Activated CD4-positive, alpha-beta T cell treated with anti-CD3 and anti-CD28 coated beads for 36 hours (primary cell): ENCODE measurements at regions not wholly inside any gene's neighbourhood (a gene's known extent, or its start where the extent isn't known, plus 50 kb on each side); places are given as distances from the start of the nearest gene placed in this dataset.

Source experiments
- ATAC-seq: fragments of 200-7000 bp; cut with Tn5 transposase; one replicate; pipeline ENCODE4 v1.10.0; 2021; ENCODE audit warnings: mild to moderate bottlenecking, moderate library complexity
- CTCF ChIA-PET: fragments of 350-600 bp; sonication (Branson Sonifier 250); formaldehyde crosslinking; loops from one replicate; lab custom pipeline; 2021; ENCODE audit warnings: antibody characterized with exemption; lab: Charles Lee
- POLR2A ChIA-PET: fragments of 350-600 bp; sonication (Branson Sonifier 250); formaldehyde crosslinking; loops from one replicate; lab custom pipeline; 2021; ENCODE audit warnings: antibody characterized with exemption, inconsistent platforms; lab: Charles Lee
- DNase-seq: peaks from one replicate; pipeline ENCODE4 v3.0.0-alpha.2; 2020
- H3K27ac Mint-ChIP-seq: one replicate; pipeline ENCODE4 v1.8.0; 2021; ENCODE audit warnings: mixed read lengths
- H3K27me3 Mint-ChIP-seq: one replicate; pipeline ENCODE4 v1.8.0; 2021; ENCODE audit warnings: mixed read lengths
- H3K36me3 Mint-ChIP-seq: one replicate; pipeline ENCODE4 v1.8.0; 2021; ENCODE audit warnings: low read depth, mixed read lengths
- H3K4me1 Mint-ChIP-seq: one replicate; pipeline ENCODE4 v1.8.0; 2021; ENCODE audit warnings: mixed read lengths
- H3K4me3 Mint-ChIP-seq: one replicate; pipeline ENCODE4 v1.8.0; 2021; ENCODE audit warnings: mild to moderate bottlenecking, moderate library complexity, mixed read lengths
- H3K9me3 Mint-ChIP-seq: one replicate; pipeline ENCODE4 v1.8.0; 2021; ENCODE audit warnings: low read depth, mixed read lengths
- intact Hi-C, 2 experiments: fragments of 100-400 bp; cut with DNase I in 1 of 2; cut with micrococcal nuclease in 1 of 2; formaldehyde crosslinking; loops; one replicate each; pipeline versions ENCODE4 v1.14.2 to v1.15.1; 2022 to 2024; cut with DNase I, micrococcal nuclease

GRCh38 chr13:80584785-80585184, 243.9 kb upstream of the SPRY2 start:
- CTCF ChIA-PET = no interaction called here
- H3K9me3 Mint-ChIP-seq = peaks cover 4% of the 10 kb centered on the region
- intact Hi-C loops = no loop called here

DNA sequence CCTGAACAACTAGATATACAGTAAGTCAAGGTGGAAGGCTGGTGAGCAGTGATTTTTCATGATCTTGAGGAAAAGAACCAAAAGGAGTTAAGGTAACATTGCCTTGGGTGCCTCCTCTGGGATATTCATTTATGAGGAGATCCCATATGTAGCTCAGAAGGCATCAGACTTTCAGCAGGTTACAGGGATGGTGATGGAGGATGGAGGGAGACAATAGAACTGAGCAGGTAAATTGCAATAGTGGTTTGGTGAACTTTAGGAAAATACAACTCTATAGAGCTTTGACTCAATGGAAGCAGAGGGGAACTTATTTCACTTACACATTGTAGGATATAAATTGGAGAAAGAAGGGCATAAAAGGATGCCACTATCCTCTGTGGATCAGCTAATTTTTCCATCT, 243.4 kb upstream of the SPRY2 start:
- intact Hi-C loops = no loop called here
- Mint-ChIP-seq H3K4me3 (no peak overlapping the region), H3K9me3 (peaks cover 4% of the 10 kb centered on the region), H3K36me3 (no peaks in the 10 kb centered on the region), H3K27me3 (no peaks in the 10 kb centered on the region), H3K4me1 (no peaks in the 10 kb centered on the region), H3K27ac (no peak overlapping the region)
- DNase-seq (no peak), ATAC-seq (no peak)
- ChIA-PET CTCF (no interaction called here), POLR2A (no interaction called here)

More at GRCh38 chr13:80584785-80585184, 243.9 kb upstream of the SPRY2 start:
- ATAC-seq = no peak
- no peaks in the 10 kb centered on the region for H3K4me1 Mint-ChIP-seq
- no peak for DNase-seq
- POLR2A ChIA-PET = no interaction called here
- H3K27me3 Mint-ChIP-seq = no peaks in the 10 kb centered on the region
- H3K4me3 Mint-ChIP-seq = no peak overlapping the region
- no peak overlapping the region for H3K27ac Mint-ChIP-seq
- H3K36me3 Mint-ChIP-seq = no peaks in the 10 kb centered on the region

DNA sequence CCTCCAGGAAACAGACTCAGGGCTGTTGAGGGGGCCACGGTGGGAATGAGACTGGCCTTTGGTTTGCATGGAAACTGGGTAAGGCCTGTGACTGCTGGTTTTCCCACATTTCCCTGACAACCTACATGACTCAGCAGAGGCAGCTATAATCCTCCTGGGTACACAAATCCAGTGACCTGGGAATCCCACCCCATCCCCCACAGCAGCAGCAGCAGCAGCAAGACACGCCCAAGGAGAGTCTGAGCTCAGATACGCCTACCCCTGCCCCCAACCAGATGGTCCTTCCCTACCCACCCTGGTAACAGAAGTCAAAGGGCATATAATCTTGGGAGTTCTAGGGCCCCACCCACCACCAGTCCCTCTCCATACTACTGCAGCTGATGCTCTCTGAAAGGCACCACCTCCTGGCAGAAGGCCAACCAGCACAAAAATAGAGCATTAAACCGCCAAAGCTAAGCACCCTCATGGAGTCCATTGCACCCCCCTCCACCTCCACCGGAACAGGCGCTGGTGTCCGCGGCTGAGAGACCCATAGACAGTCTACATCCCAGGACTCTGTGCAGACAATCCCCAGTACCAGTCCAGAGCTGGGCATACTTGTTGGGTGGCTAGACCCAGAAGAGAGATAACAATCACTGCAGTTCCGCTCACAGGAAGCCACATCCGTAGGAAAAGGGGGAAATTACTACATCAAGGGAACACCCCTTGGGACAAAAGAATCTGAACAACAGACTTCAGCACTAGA, 237.2 kb upstream of the SPRY2 start:
- Mint-ChIP-seq H3K36me3 (no peaks in the 10 kb centered on the region), H3K4me1 (no peaks in the 10 kb centered on the region), H3K4me3 (no peak overlapping the region), H3K27ac (no peak overlapping the region), H3K27me3 (no peaks in the 10 kb centered on the region), H3K9me3 (peaks cover 6% of the 10 kb centered on the region)
- DNase-seq (no peak), ATAC-seq (no peak)
- intact Hi-C loops = no loop called here
- CTCF ChIA-PET = interaction anchor here (0.6 kb wide), 1 partner anchor 434 kb away, joined by 3 read pairs; no protein-coding TSS in a partner anchor
- POLR2A ChIA-PET = no interaction called here

- DNase-seq (no peak), ATAC-seq (no peak)
- Mint-ChIP-seq H3K4me1 (no peaks in the 10 kb centered on the region), H3K4me3 (no peak overlapping the region), H3K9me3 (peaks cover 2% of the 10 kb centered on the region), H3K36me3 (no peaks in the 10 kb centered on the region), H3K27me3 (no peaks in the 10 kb centered on the region), H3K27ac (no peak overlapping the region)
- intact Hi-C loops = no loop called here
- POLR2A ChIA-PET = no interaction called here
- CTCF ChIA-PET = interaction anchor here (0.6 kb wide), 1 partner anchor 433 kb away, joined by 3 read pairs; no protein-coding TSS in a partner anchor
These were observed 236.4 kb upstream of the SPRY2 start for GRCh38 chr13:80577285-80577684.

DNA sequence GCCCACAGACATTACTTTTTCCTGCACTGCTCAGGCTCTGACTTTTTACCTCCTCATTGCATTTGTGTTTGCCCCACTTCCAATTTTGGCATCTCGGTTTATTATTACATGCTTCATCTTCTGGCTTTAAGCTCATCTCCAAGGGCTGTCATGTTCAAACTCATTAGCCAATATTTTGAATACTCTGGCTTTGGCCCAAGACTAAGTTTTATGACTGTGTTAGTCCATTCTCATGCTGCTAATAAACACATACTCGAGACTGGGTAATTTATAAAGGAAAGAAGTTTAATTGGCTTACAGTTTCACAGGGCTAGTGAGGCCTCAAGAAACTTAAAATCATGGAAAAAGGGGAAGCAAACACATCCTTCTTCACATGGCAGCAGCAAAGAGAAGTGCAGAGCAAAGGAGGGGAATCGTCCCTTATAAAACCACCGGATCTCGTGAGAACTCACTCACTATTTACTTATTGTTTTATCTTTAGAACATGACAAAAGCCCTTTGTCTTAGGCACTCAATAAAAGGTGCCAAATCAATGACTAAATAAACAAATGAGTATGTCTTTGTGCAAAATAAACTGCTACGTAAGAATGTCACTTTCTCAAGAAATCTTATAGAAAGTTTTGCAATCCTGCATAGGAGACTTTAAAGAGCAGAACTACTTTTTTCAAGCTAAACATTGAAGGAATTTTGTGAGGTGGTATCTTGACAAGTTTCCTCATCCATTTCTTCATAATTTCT, 233.4 kb upstream of the SPRY2 start:
- ChIA-PET POLR2A (no interaction called here), CTCF (no interaction called here)
- H3K4me3 Mint-ChIP-seq = no peak overlapping the region
- intact Hi-C loops = no loop called here
- no peak for DNase-seq
- no peaks in the 10 kb centered on the region for H3K36me3 Mint-ChIP-seq
- H3K9me3 Mint-ChIP-seq = peaks cover 2% of the 10 kb centered on the region
- H3K27me3 Mint-ChIP-seq = no peaks in the 10 kb centered on the region
- no peaks in the 10 kb centered on the region for H3K4me1 Mint-ChIP-seq
- ATAC-seq = no peak
- H3K27ac Mint-ChIP-seq = no peak overlapping the region

DNA sequence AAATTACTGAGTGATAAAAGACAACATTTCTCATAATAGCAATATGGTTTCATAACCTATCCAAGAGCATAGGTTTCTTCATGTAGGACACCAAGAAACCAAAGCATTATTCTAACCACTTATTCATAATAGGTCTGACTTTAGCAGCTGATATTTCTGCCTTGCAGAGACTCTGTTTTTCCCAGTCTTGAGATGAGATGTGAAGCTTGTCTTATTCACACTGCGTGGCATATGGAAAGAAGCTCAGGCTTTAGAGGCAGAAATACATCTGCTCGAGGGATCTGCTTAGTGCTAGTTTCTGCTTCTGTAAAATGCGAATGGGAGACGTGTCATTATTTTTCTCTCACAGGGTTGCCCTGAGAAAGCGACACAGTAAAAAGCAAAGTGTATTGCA, 232.0 kb upstream of the SPRY2 start:
- intact Hi-C loops = no loop called here
- Mint-ChIP-seq H3K27ac (no peak overlapping the region), H3K9me3 (no peaks in the 10 kb centered on the region), H3K4me3 (no peak overlapping the region), H3K4me1 (no peaks in the 10 kb centered on the region), H3K36me3 (no peaks in the 10 kb centered on the region), H3K27me3 (no peaks in the 10 kb centered on the region)
- DNase-seq (no peak), ATAC-seq (no peak)
- ChIA-PET CTCF (no interaction called here), POLR2A (no interaction called here)

DNA sequence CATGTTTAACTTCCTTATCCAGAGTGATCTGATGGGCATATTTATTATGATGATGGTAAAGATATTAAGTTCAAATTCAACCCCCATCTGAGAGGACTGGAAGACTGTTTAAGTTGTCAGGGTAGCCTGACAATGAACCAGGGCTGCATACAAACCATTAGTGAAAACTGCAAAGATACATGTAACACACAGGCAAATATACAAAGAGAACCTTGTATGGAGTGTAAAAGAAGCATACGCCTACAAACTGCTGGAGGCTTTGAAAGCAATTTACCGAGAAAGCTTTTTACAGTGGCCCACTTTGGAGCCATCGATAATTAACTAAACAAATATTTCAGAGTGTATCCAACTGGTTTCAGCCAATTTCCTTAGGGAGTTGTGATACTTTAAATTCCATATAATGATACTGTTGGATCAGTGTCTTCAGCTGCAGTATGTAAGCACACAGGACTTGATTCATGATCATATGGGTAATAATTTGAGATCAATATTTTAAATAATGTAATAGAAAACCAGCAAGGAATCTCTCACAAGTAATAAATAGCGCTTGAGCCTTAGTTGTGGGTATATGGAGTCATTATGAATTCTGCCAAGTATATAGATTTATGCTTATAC, 231.5 kb upstream of the SPRY2 start:
- intact Hi-C loops = no loop called here
- Mint-ChIP-seq H3K4me3 (no peak overlapping the region), H3K36me3 (no peaks in the 10 kb centered on the region), H3K4me1 (no peaks in the 10 kb centered on the region), H3K27me3 (no peaks in the 10 kb centered on the region), H3K27ac (no peak overlapping the region), H3K9me3 (no peaks in the 10 kb centered on the region)
- DNase-seq = no peak
- ATAC-seq = no peak
- ChIA-PET POLR2A (no interaction called here), CTCF (interaction anchor here (0.7 kb wide), 1 partner anchor 1841 kb away, joined by 3 read pairs; no protein-coding TSS in a partner anchor)

DNA sequence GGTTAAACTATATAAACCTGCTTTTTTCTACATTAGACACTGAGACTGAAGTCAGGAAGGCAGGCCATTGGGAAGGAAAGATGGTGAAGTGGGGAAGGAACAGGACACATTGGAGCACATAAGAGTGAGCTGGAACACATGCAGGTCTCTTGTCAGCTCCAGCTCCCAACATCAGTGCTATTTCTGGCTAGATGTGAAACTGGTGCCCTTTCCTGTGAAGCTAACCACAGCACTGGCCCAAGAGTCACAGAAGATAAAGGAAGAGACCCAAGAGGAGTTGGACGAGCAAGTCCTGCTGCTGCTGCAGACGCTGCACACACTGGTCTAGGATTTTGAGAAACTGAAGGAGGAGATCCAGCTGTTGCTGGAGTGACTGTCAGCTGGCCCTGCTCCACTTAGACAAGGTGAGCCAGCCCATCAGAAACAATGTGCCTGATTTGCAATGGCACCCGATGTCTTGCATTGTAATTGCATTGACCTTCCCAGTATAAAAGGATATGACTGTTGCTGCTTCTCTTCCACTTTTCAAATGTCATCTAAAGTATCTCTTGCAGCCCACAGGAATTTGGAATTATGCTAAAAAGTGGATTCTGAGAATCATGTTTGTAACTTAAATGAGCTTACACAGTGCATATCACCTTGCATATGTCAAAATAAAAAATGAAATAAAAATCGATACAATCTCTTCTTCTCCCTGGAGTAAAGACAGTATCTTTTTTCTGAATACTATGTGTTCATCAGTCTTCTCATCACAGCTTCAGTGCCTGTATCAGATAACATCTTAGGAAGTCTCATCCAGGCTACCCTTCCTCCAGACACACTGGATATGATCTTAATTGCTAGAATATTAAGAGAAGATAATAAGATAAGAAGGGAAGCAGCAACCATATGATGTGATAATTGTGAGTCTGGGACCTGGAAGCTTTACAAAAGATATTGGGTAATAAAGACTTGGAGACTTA, 230.7 kb upstream of the SPRY2 start:
- ATAC-seq (no peak), DNase-seq (no peak)
- Mint-ChIP-seq H3K4me1 (no peaks in the 10 kb centered on the region), H3K9me3 (no peaks in the 10 kb centered on the region), H3K36me3 (no peaks in the 10 kb centered on the region), H3K4me3 (no peak overlapping the region), H3K27me3 (no peaks in the 10 kb centered on the region), H3K27ac (no peak overlapping the region)
- CTCF ChIA-PET = interaction anchor here (0.7 kb wide), 1 partner anchor 1842 kb away, joined by 3 read pairs; no protein-coding TSS in a partner anchor
- intact Hi-C loops = no loop called here
- POLR2A ChIA-PET = no interaction called here

- Mint-ChIP-seq H3K4me1 (peaks cover 17% of the 10 kb centered on the region), H3K9me3 (no peaks in the 10 kb centered on the region), H3K36me3 (no peaks in the 10 kb centered on the region), H3K27me3 (no peaks in the 10 kb centered on the region), H3K27ac (no peak overlapping the region), H3K4me3 (no peak overlapping the region)
- ChIA-PET CTCF (no interaction called here), POLR2A (no interaction called here)
- DNase-seq (no peak), ATAC-seq (no peak)
- intact Hi-C loops = no loop called here
These were observed 222.5 kb upstream of the SPRY2 start for GRCh38 chr13:80563439-80563838.

DNA sequence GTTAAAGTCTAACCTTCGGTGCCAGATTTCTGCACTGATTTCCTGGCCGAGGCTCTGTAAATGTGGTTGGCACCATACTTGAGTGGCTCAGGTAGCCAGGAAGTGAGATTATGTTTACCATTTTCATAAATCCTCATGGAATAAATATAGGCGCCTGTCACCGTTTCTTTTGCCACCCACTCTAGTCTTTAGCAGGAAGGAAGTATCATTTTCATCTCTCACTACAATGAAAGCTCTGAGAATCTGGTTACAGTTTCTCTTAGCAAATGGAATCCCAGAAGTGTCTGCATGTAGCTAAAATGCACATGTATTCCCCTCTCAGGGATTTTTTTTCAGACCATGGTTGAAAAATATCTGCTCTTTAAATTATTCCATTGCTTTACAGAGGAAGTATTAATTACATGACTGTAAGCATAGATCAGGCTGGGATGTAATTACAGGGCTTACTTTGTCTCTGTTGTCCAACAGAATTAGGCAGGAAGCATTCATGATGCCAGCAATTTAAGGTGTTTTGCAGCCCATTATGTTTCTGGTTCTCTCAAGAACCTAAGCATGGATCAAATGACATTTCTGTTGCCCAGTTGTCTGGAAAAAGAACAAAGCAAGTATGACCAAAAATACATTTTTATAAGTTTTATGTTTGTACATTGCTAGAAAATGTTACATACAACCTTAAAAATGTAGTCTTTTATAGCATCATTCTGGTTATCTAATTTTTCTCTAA, 221.7 kb upstream of the SPRY2 start:
- ATAC-seq = no peak
- Mint-ChIP-seq H3K4me1 (peaks cover 17% of the 10 kb centered on the region), H3K27ac (peak overlapping the region; percentile 6), H3K4me3 (no peak overlapping the region), H3K9me3 (no peaks in the 10 kb centered on the region), H3K36me3 (no peaks in the 10 kb centered on the region), H3K27me3 (no peaks in the 10 kb centered on the region)
- no peak for DNase-seq
- intact Hi-C loops = no loop called here
- POLR2A ChIA-PET = no interaction called here
- CTCF ChIA-PET = no interaction called here
